ENCODE measurements at regions not wholly inside any gene's neighbourhood (a gene's known extent, or its start where the extent isn't known, plus 50 kb on each side); places are given as distances from the start of the nearest gene placed in this dataset.
"Not testable (repeated sequence)": the region's sequence is repeated elsewhere in the genome, so short reads cannot be mapped to it uniquely, and the experiment has no call there.

GRCh38 chr2:126107883-126108282 lies 548.1 kb upstream of the GYPC start:
- FAIRE-seq (no peak), DNase-seq (ENCODE audit: extremely low spot score, insufficient read length, low read depth) (no peak)

- FAIRE-seq: no peak
- no peak for DNase-seq (ENCODE audit: extremely low spot score, insufficient read length, low read depth)
These were observed 540.0 kb upstream of the GYPC start for GRCh38 chr2:126115975-126116374.

- DNase-seq (ENCODE audit: extremely low spot score, insufficient read length, low read depth): no peak
- FAIRE-seq: no peak
These were observed 538.1 kb upstream of the GYPC start for GRCh38 chr2:126117886-126118285.

GRCh38 chr2:126145752-126146151 lies 510.2 kb upstream of the GYPC start:
- FAIRE-seq (no peak), DNase-seq (ENCODE audit: extremely low spot score, insufficient read length, low read depth) (no peak)

GRCh38 chr2:126154256-126154785 lies 501.6 kb upstream of the GYPC start:
- no peak for FAIRE-seq

GRCh38 chr2:126160950-126161349 lies 495.0 kb upstream of the GYPC start:
- not testable (repeated sequence) for DNase-seq (ENCODE audit: extremely low spot score, insufficient read length, low read depth); FAIRE-seq

More at GRCh38 chr2:126154256-126154785, 501.6 kb upstream of the GYPC start:
- no peak for DNase-seq (ENCODE audit: extremely low spot score, insufficient read length, low read depth)

- DNase-seq (ENCODE audit: extremely low spot score, insufficient read length, low read depth) (no peak), FAIRE-seq (no peak)
These were observed 483.2 kb upstream of the GYPC start for GRCh38 chr2:126172631-126173184.

GRCh38 chr2:126175222-126175621 lies 480.7 kb upstream of the GYPC start:
- no peak for FAIRE-seq
- no peak for DNase-seq (ENCODE audit: extremely low spot score, insufficient read length, low read depth)

- FAIRE-seq: no peak
- DNase-seq (ENCODE audit: extremely low spot score, insufficient read length, low read depth): no peak
These were observed 478.5 kb upstream of the GYPC start for GRCh38 chr2:126177479-126177878.

GRCh38 chr2:126187668-126188067 lies 468.3 kb upstream of the GYPC start:
- no peak for FAIRE-seq

GRCh38 chr2:126189527-126189926 lies 466.4 kb upstream of the GYPC start:
- no peak for DNase-seq (ENCODE audit: extremely low spot score, insufficient read length, low read depth)
- FAIRE-seq: no peak

More at GRCh38 chr2:126187668-126188067, 468.3 kb upstream of the GYPC start:
- DNase-seq (ENCODE audit: extremely low spot score, insufficient read length, low read depth): no peak

GRCh38 chr2:126200538-126200937 lies 455.4 kb upstream of the GYPC start:
- FAIRE-seq: no peak

GRCh38 chr2:126208266-126208665 lies 447.7 kb upstream of the GYPC start:
- DNase-seq (ENCODE audit: extremely low spot score, insufficient read length, low read depth) (no peak), FAIRE-seq (no peak)

More at GRCh38 chr2:126200538-126200937, 455.4 kb upstream of the GYPC start:
- no peak for DNase-seq (ENCODE audit: extremely low spot score, insufficient read length, low read depth)

GRCh38 chr2:126212735-126213134 lies 443.2 kb upstream of the GYPC start:
- no peak for FAIRE-seq
- DNase-seq (ENCODE audit: extremely low spot score, insufficient read length, low read depth): no peak

GRCh38 chr2:126219081-126219480 lies 436.9 kb upstream of the GYPC start:
- FAIRE-seq (no peak), DNase-seq (ENCODE audit: extremely low spot score, insufficient read length, low read depth) (no peak)

GRCh38 chr2:126220331-126220730 lies 435.6 kb upstream of the GYPC start:
- no peak for FAIRE-seq
- no peak for DNase-seq (ENCODE audit: extremely low spot score, insufficient read length, low read depth)

GRCh38 chr2:126221506-126221905 lies 434.5 kb upstream of the GYPC start:
- DNase-seq (ENCODE audit: extremely low spot score, insufficient read length, low read depth): no peak
- FAIRE-seq: no peak

GRCh38 chr2:126222278-126222677 lies 433.7 kb upstream of the GYPC start:
- no peak for FAIRE-seq
- no peak for DNase-seq (ENCODE audit: extremely low spot score, insufficient read length, low read depth)

- no peak for FAIRE-seq
- no peak for DNase-seq (ENCODE audit: extremely low spot score, insufficient read length, low read depth)
These were observed 431.2 kb upstream of the GYPC start for GRCh38 chr2:126224776-126225175.

GRCh38 chr2:126227250-126227649 lies 428.7 kb upstream of the GYPC start:
- DNase-seq (ENCODE audit: extremely low spot score, insufficient read length, low read depth) (no peak), FAIRE-seq (no peak)

GRCh38 chr2:126228531-126228930 lies 427.4 kb upstream of the GYPC start:
- no peak for FAIRE-seq
- DNase-seq (ENCODE audit: extremely low spot score, insufficient read length, low read depth): no peak

GRCh38 chr2:126238251-126238650 lies 417.7 kb upstream of the GYPC start:
- no peak for FAIRE-seq
- no peak for DNase-seq (ENCODE audit: extremely low spot score, insufficient read length, low read depth)

All from GM18507 (cell line).